ENCODE measurements at regions not wholly inside any gene's neighbourhood (a gene's known extent, or its start where the extent isn't known, plus 50 kb on each side); places are given as distances from the start of the nearest gene placed in this dataset.

DNA sequence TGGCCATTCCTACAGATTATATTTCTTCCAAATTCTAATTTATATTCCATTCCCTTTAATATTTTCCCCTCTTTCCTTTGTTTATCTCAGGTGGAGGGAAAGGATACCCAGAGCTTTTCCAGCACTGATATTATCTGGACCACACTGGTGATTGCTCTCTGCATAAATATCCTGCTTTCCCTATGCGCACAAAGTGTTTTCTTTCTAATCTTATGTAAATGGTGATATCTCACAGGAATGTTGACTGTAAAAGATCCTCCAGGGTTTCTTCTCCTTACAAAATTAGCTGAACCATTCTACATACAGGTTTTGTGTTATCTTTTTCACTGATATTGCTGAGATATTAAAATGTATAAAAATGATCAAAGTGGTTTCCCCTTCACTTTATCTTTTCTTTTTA, 59.1 kb upstream of the GALNT13 start:
- Histone ChIP-seq H3K36me3 (replicated peaks) (no peaks in the 10 kb centered on the region), H3K27ac (no peak overlapping the region), H3K4me3 (ENCODE audit: low read depth, low read length) (no peak overlapping the region), H3K27me3 (replicated peaks) (no peaks in the 10 kb centered on the region)
- in situ Hi-C loops (cut with HindIII; ENCODE audit: low pct_ligation_motif_present, low sequenced_read_pairs): no loop called here
- DNase-seq: no peak
- TF ChIP-seq, protein P1, sequence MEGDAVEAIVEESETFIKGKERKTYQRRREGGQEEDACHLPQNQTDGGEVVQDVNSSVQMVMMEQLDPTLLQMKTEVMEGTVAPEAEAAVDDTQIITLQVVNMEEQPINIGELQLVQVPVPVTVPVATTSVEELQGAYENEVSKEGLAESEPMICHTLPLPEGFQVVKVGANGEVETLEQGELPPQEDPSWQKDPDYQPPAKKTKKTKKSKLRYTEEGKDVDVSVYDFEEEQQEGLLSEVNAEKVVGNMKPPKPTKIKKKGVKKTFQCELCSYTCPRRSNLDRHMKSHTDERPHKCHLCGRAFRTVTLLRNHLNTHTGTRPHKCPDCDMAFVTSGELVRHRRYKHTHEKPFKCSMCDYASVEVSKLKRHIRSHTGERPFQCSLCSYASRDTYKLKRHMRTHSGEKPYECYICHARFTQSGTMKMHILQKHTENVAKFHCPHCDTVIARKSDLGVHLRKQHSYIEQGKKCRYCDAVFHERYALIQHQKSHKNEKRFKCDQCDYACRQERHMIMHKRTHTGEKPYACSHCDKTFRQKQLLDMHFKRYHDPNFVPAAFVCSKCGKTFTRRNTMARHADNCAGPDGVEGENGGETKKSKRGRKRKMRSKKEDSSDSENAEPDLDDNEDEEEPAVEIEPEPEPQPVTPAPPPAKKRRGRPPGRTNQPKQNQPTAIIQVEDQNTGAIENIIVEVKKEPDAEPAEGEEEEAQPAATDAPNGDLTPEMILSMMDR (IDR thresholded peaks at IDR 0.05; ENCODE audit: low read depth, low read length, missing control alignments): no peak

- Histone ChIP-seq H3K4me3 (ENCODE audit: low read depth, low read length) (no peak overlapping the region), H3K27me3 (replicated peaks) (no peaks in the 10 kb centered on the region), H3K36me3 (replicated peaks) (no peaks in the 10 kb centered on the region), H3K27ac (no peak overlapping the region)
- no peak for DNase-seq
- TF ChIP-seq, protein P1 (IDR thresholded peaks at IDR 0.05; ENCODE audit: low read depth, low read length, missing control alignments): no peak
- in situ Hi-C loops (cut with HindIII; ENCODE audit: low pct_ligation_motif_present, low sequenced_read_pairs): no loop called here
Measured at GRCh38 chr2:153818242-153818641, 53.5 kb upstream of the GALNT13 start.

GRCh38 chr2:153819074-153819473, 52.6 kb upstream of the GALNT13 start:
- no peak for DNase-seq
- Histone ChIP-seq H3K27me3 (replicated peaks) (no peaks in the 10 kb centered on the region), H3K4me3 (ENCODE audit: low read depth, low read length) (no peak overlapping the region), H3K27ac (no peak overlapping the region), H3K36me3 (replicated peaks) (no peaks in the 10 kb centered on the region)
- TF ChIP-seq, protein P1 (IDR thresholded peaks at IDR 0.05; ENCODE audit: low read depth, low read length, missing control alignments): no peak
- in situ Hi-C loops (cut with HindIII; ENCODE audit: low pct_ligation_motif_present, low sequenced_read_pairs): no loop called here

GRCh38 chr2:153819501-153819900, 52.2 kb upstream of the GALNT13 start:
- in situ Hi-C loops (cut with HindIII; ENCODE audit: low pct_ligation_motif_present, low sequenced_read_pairs): no loop called here

More at GRCh38 chr2:153819501-153819900, 52.2 kb upstream of the GALNT13 start:
- TF ChIP-seq, protein P1 (IDR thresholded peaks at IDR 0.05; ENCODE audit: low read depth, low read length, missing control alignments): no peak
- DNase-seq: no peak
- no peak overlapping the region for H3K27ac ChIP-seq
- H3K36me3 ChIP-seq (replicated peaks): no peaks in the 10 kb centered on the region
- no peak overlapping the region for H3K4me3 ChIP-seq (ENCODE audit: low read depth, low read length)
- H3K27me3 ChIP-seq (replicated peaks): no peaks in the 10 kb centered on the region
